ENCODE measurements at regions not wholly inside any gene's neighbourhood (a gene's known extent, or its start where the extent isn't known, plus 50 kb on each side); places are given as distances from the start of the nearest gene placed in this dataset.
"Not testable (repeated sequence)": the region's sequence is repeated elsewhere in the genome, so short reads cannot be mapped to it uniquely, and the experiment has no call there.

- no peak for DNase-seq
Observed at GRCh38 chr22:22374579-22374978, 130.0 kb downstream of the VPREB1 start.

- DNase-seq: no peak
Observed at GRCh38 chr22:22375576-22376351, 131.2 kb downstream of the VPREB1 start.

- DNase-seq: no peak
Observed at GRCh38 chr22:22376352-22376706, 131.7 kb downstream of the VPREB1 start.

GRCh38 chr22:22376884-22377283 lies 131.7 kb downstream of the ZNF280B start:
- DNase-seq: not testable (repeated sequence)

GRCh38 chr22:22377335-22377734 lies 131.2 kb downstream of the ZNF280B start:
- no peak for DNase-seq

- DNase-seq: no peak
Observed at GRCh38 chr22:22378446-22379415, 129.8 kb downstream of the ZNF280B start.

- no peak for DNase-seq
Observed at GRCh38 chr22:22380098-22381030, 128.2 kb downstream of the ZNF280B start.

GRCh38 chr22:22381292-22381691 lies 127.2 kb downstream of the ZNF280B start:
- DNase-seq: not testable (repeated sequence)

GRCh38 chr22:22384267-22384666 lies 124.3 kb downstream of the ZNF280B start:
- DNase-seq: no peak

- no peak for DNase-seq
Observed at GRCh38 chr22:22384668-22385244, 123.8 kb downstream of the ZNF280B start.

- no peak for DNase-seq
Observed at GRCh38 chr22:22386602-22387385, 121.7 kb downstream of the ZNF280B start.

- DNase-seq: no peak
Observed at GRCh38 chr22:22387386-22387736, 121.2 kb downstream of the ZNF280B start.

GRCh38 chr22:22388090-22388489 lies 120.5 kb downstream of the ZNF280B start:
- no peak for DNase-seq

GRCh38 chr22:22388494-22388893 lies 120.0 kb downstream of the ZNF280B start:
- no peak for DNase-seq

- DNase-seq: no peak
Observed at GRCh38 chr22:22389467-22389866, 119.1 kb downstream of the ZNF280B start.

- no peak for DNase-seq
Observed at GRCh38 chr22:22390989-22391388, 117.6 kb downstream of the ZNF280B start.

GRCh38 chr22:22391543-22391942 lies 117.0 kb downstream of the ZNF280B start:
- no peak for DNase-seq

- no peak for DNase-seq
Observed at GRCh38 chr22:22392131-22392530, 116.4 kb downstream of the ZNF280B start.

GRCh38 chr22:22394591-22394990 lies 114.0 kb downstream of the ZNF280B start:
- no peak for DNase-seq

- DNase-seq: no peak
Observed at GRCh38 chr22:22395245-22395644, 113.3 kb downstream of the ZNF280B start.

- no peak for DNase-seq
Observed at GRCh38 chr22:22396741-22397291, 111.7 kb downstream of the ZNF280B start.

All from activated T-cell treated with anti-CD3 and anti-CD28 coated beads, Interleukin-2, amount 50 U/mL, for 1 hour (primary cell).